ENCODE measurements at regions not wholly inside any gene's neighbourhood (a gene's known extent, or its start where the extent isn't known, plus 50 kb on each side); places are given as distances from the start of the nearest gene placed in this dataset.

DNA sequence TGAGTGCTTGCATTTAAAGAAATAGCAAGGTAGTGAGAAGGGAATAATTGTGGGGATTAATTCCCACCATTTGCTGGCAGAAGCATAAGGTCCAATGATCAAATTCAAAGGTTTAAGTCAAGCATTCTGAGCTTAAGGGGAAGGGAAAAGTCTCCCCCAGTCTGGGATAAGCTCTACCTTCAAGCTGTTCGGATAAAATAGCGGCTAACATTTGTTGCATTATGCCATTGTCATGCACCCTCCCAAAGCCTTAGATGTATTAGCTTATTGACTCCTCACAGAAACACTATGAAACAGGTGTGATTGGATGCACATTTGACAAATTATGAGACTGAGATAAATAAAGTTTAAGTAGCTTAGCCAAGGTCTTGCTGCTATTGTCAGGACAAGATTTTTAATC is 52.2 kb upstream of the TGIF1 start:
- intact Hi-C loops (cut with DNase I) = no loop called here

More for the DNA sequence above, 52.2 kb upstream of the TGIF1 start:
- ATAC-seq (no peak), DNase-seq (no peak)
